GM12878 (cell line): ENCODE measurements at regions not wholly inside any gene's neighbourhood (a gene's known extent, or its start where the extent isn't known, plus 50 kb on each side); places are given as distances from the start of the nearest gene placed in this dataset.

Experiments used
- ATAC-seq: fragments of 200-7000 bp; cut with Tn5 transposase; 3 replicates; pipeline ENCODE4 v1.9.1; 2020; ENCODE audit warnings: mild to moderate bottlenecking, moderate library complexity
- BruUV-seq: library from RNA; stranded (reverse); fragments of 400-500 nt; replicated peaks from 2 replicates; lab custom pipeline; 2021; lab: Mats Ljungman, UMichigan
- CTCF ChIA-PET: fragments of 300-600 bp; sonication (Branson Sonifier 250); formaldehyde crosslinking; extraction: SDS; loops from one replicate; lab custom pipeline; 2021; ENCODE audit warnings: inconsistent platforms; lab: Yijun Ruan, JAX
- POLR2A ChIA-PET: fragments of 350-600 bp; formaldehyde crosslinking; extraction: SDS; loops from one replicate; lab custom pipeline; 2021; ENCODE audit warnings: inconsistent platforms; lab: Charles Lee
- RAD21 ChIA-PET: fragments of 300-600 bp; sonication (Branson Sonifier 250); formaldehyde crosslinking; loops from one replicate; lab custom pipeline; 2023; ENCODE audit warnings: antibody characterized with exemption; ENCODE audit not compliant: unreplicated experiment; lab: Charles Lee
- SMC1A ChIA-PET: fragments of 300-600 bp; sonication (Branson Sonifier 250); formaldehyde crosslinking; loops from one replicate; lab custom pipeline; 2023; ENCODE audit not compliant: unreplicated experiment, uncharacterized antibody; lab: Charles Lee
- DNase-seq: peaks from one replicate; pipeline ENCODE4 v3.0.0-alpha.2; 2011; ENCODE audit warnings: low read depth, low spot score
- FAIRE-seq: peaks from 3 replicates; lab custom pipeline; 2011; peaks lifted over from hg19 to GRCh38; lab: Jason Lieb, UNC
- H2AFZ ChIP-seq: 2 replicates; pipeline ENCODE4 v1.6.0; 2011; ENCODE audit warnings: low read depth, low read length, control low read depth; ENCODE audit not compliant: control insufficient read depth
- H3K27ac ChIP-seq: 2 replicates; pipeline ENCODE4 v1.5.1; 2011; ENCODE audit warnings: control low read depth; ENCODE audit not compliant: control insufficient read depth, insufficient read depth
- H3K27me3 ChIP-seq, 2 experiments: replicated peaks in 1 of 2; 2 replicates each; pipeline versions ENCODE4 v1.6.0 to v1.6.1; 2011; ENCODE audit warnings: low read length in 1 of 2; ENCODE audit not compliant: control insufficient read depth in 2 of 2, insufficient read depth in 2 of 2
- H3K36me3 ChIP-seq, 2 experiments: 2 replicates each; pipeline ENCODE4 v1.5.1; 2011; ENCODE audit warnings: low read length in 1 of 2; ENCODE audit not compliant: control insufficient read depth in 2 of 2, insufficient read depth in 2 of 2
- H3K4me1 ChIP-seq: 2 replicates; pipeline ENCODE4 v1.6.1; 2011; ENCODE audit warnings: mild to moderate bottlenecking, low read length, moderate library complexity, mixed read lengths; ENCODE audit not compliant: control insufficient read depth, insufficient read depth
- H3K4me2 ChIP-seq: 2 replicates; pipeline ENCODE4 v1.6.0; 2011; ENCODE audit warnings: control low read depth; ENCODE audit not compliant: control insufficient read depth, insufficient read depth
- H3K4me3 ChIP-seq: fragments of 200-600 bp; sonication (generic); 2 replicates; pipeline ENCODE4 v1.5.1; 2016
- H3K79me2 ChIP-seq: 2 replicates; pipeline ENCODE4 v1.6.0; 2011; ENCODE audit warnings: low read length; ENCODE audit not compliant: control insufficient read depth, insufficient read depth
- H3K9ac ChIP-seq: 2 replicates; pipeline ENCODE4 v1.8.0; 2011; ENCODE audit warnings: low read length, control low read depth, mixed read lengths; ENCODE audit not compliant: control insufficient read depth, insufficient read depth
- H3K9me3 ChIP-seq: replicated peaks from 3 replicates; pipeline ENCODE4 v1.5.1; 2011; ENCODE audit warnings: mild to moderate bottlenecking, low read length; ENCODE audit not compliant: control insufficient read depth, insufficient read depth
- H4K20me1 ChIP-seq: 2 replicates; pipeline ENCODE4 v1.6.0; 2011; ENCODE audit not compliant: control insufficient read depth, insufficient read depth
- ATF7 ChIP-seq: fragments of 450-650 bp; IDR thresholded peaks from 2 replicates; pipeline ENCODE4 v1.6.1; 2016; ENCODE audit warnings: low read depth, mild to moderate bottlenecking
- CBX5 ChIP-seq: sonication (generic); IDR thresholded peaks from 2 replicates; pipeline ENCODE4 v1.6.1; 2016; ENCODE audit warnings: low read depth, moderate library complexity, mild to moderate bottlenecking, inconsistent platforms
- DPF2 ChIP-seq: fragments of 450-650 bp; IDR thresholded peaks from 2 replicates; pipeline ENCODE4 v1.6.1; 2017; ENCODE audit warnings: mild to moderate bottlenecking
- GABPA ChIP-seq: IDR thresholded peaks from 2 replicates; pipeline ENCODE4 v1.6.1; 2014; ENCODE audit warnings: antibody characterized with exemption, low read depth, mild to moderate bottlenecking, inconsistent platforms
- HCFC1 ChIP-seq: fragments of 150-350 bp; IDR thresholded peaks from 2 replicates; pipeline ENCODE4 v1.6.1; 2014; ENCODE audit warnings: low read length
- KAT2A ChIP-seq: conservative IDR thresholded peaks from 2 replicates; pipeline ENCODE4 v1.6.1; 2011; ENCODE audit warnings: low read depth, low read length; ENCODE audit not compliant: control insufficient read depth
- MYB ChIP-seq: fragments of 150-350 bp; IDR thresholded peaks from 2 replicates; pipeline ENCODE4 v1.6.1; 2014; ENCODE audit warnings: mild to moderate bottlenecking, low read depth, low read length, borderline replicate concordance
- RELA ChIP-seq: fragments of 450-650 bp; IDR thresholded peaks from 2 replicates; pipeline ENCODE4 v1.8.0; 2014; ENCODE audit warnings: borderline replicate concordance; ENCODE audit not compliant: partially characterized antibody
- SREBF1 ChIP-seq: IDR thresholded peaks from 2 replicates; pipeline ENCODE4 v1.6.1; 2012; ENCODE audit warnings: mild to moderate bottlenecking, low read length
- SREBF2 ChIP-seq: IDR thresholded peaks from 2 replicates; pipeline ENCODE4 v1.6.1; 2012; ENCODE audit warnings: mild to moderate bottlenecking, low read length
- STAT1 ChIP-seq: fragments of 450-650 bp; conservative IDR thresholded peaks from 2 replicates; pipeline ENCODE4 v1.6.1; 2014; ENCODE audit warnings: antibody characterized with exemption, mild to moderate bottlenecking
- ZNF24 ChIP-seq: fragments of 450-650 bp; IDR thresholded peaks from 2 replicates; pipeline ENCODE4 v1.6.1; 2017; ENCODE audit warnings: antibody characterized with exemption, mild to moderate bottlenecking
- ZSCAN29 ChIP-seq: fragments of 450-650 bp; IDR thresholded peaks from 2 replicates; pipeline ENCODE4 v1.6.1; 2017; ENCODE audit warnings: mild to moderate bottlenecking, moderate library complexity
- WGBS: methylation state at CpG from one replicate; pipeline ENCODE4 v1.1.6; 2016; ENCODE audit warnings: low lambda C conversion rate; ENCODE audit not compliant: insufficient replicate concordance, insufficient coverage; ENCODE audit errors: missing lambda C conversion rate; 5-methylcytosine and 5-hydroxymethylcytosine counted together
- in situ Hi-C: fragments of 300-500 bp; cut with MboI; formaldehyde crosslinking; loops from 9 replicates; pipeline ENCODE4 v1.14.3; 2018; ENCODE audit warnings: mixed read lengths
- intact Hi-C: fragments of 100-400 bp; cut with micrococcal nuclease; formaldehyde crosslinking; loops from one replicate; pipeline ENCODE4 v1.14.2; 2022; ENCODE audit not compliant: unreplicated experiment

- no peak overlapping the region for H3K4me3 ChIP-seq
- H3K9ac ChIP-seq, result no peak overlapping the region
- no peaks in the 10 kb centered on the region for H4K20me1 ChIP-seq
- WGBS, result 4% methylated on average over 3 of the region's 3 CpGs
- CTCF ChIA-PET, result no interaction called here
- H3K27ac ChIP-seq, result no peak overlapping the region
- no peaks in the 10 kb centered on the region for H3K27me3 ChIP-seq
- no peak overlapping the region for H3K4me2 ChIP-seq
- no peak for ATAC-seq
- SMC1A ChIA-PET, result interaction anchor here (0.6 to 1.0 kb wide), 2 partner anchors 18 to 33 kb away, joined by 3 read pairs; no protein-coding TSS in a partner anchor
- TF ChIP-seq DPF2, result no peak
- TF ChIP-seq RELA, result no peak
- TF ChIP-seq ATF7, result no peak
- TF ChIP-seq GABPA, result no peak
- TF ChIP-seq SREBF2, result no peak
- TF ChIP-seq STAT1, result no peak
- TF ChIP-seq HCFC1, result no peak
- no peak for TF ChIP-seq MYB
- TF ChIP-seq CBX5, result no peak
- no peak for TF ChIP-seq KAT2A
- TF ChIP-seq ZNF24, result no peak
- no peak for TF ChIP-seq ZSCAN29
- TF ChIP-seq SREBF1, result no peak
- H3K4me1 ChIP-seq, result no peaks in the 10 kb centered on the region
- in situ Hi-C loops, result no loop called here
- RAD21 ChIA-PET, result no interaction called here
- no peak for DNase-seq
- H3K36me3 ChIP-seq, result no peaks in the 10 kb centered on the region
- POLR2A ChIA-PET, result no interaction called here
- no peak overlapping the region for H2AFZ ChIP-seq
- BruUV-seq, result no TSS peak
- intact Hi-C loops, result no loop called here
- FAIRE-seq, result no peak
- H3K9me3 ChIP-seq, result no peaks in the 10 kb centered on the region
- H3K79me2 ChIP-seq, result no peaks in the 10 kb centered on the region
Observed at GRCh38 chr9:115326461-115326860, 208.5 kb upstream of the TNC start.
